CD4-positive, alpha-beta memory T cell (primary cell): ENCODE measurements at regions not wholly inside any gene's neighbourhood (a gene's known extent, or its start where the extent isn't known, plus 50 kb on each side); places are given as distances from the start of the nearest gene placed in this dataset.
A peak's percentile ranks its signal among the peaks of the same experiment; 100 is the strongest.
"Not testable (repeated sequence)": the region's sequence is repeated elsewhere in the genome, so short reads cannot be mapped to it uniquely, and the experiment has no call there.

Experiments used
- CTCF ChIA-PET: fragments of 350-600 bp; sonication (Branson Sonifier 250); formaldehyde crosslinking; loops from one replicate; lab custom pipeline; 2021; ENCODE audit warnings: inconsistent platforms; ENCODE audit not compliant: partially characterized antibody; lab: Charles Lee
- POLR2A ChIA-PET: fragments of 350-600 bp; sonication (Branson Sonifier 250); formaldehyde crosslinking; loops from one replicate; lab custom pipeline; 2021; ENCODE audit not compliant: partially characterized antibody; lab: Charles Lee
- DNase-seq, 5 donors: peaks; one replicate each; pipeline versions ENCODE4 v3.0.0 to v3.0.0-alpha.2; 2020 to 2022; ENCODE audit warnings: mixed read lengths in 1 of 5
- H3K27ac ChIP-seq: one replicate; pipeline ENCODE4 v1.7.0; 2013; ENCODE audit warnings: low read depth, low read length
- H3K27me3 ChIP-seq: 2 replicates; pipeline ENCODE4 v1.7.0; 2013; ENCODE audit warnings: mild to moderate bottlenecking, low read length, moderate library complexity; ENCODE audit not compliant: insufficient read depth
- H3K36me3 ChIP-seq: 2 replicates; pipeline ENCODE4 v1.7.0; 2013; ENCODE audit warnings: mild to moderate bottlenecking, low read length, moderate library complexity; ENCODE audit not compliant: insufficient read depth
- H3K4me1 ChIP-seq: 2 replicates; pipeline ENCODE4 v1.7.0; 2013; ENCODE audit warnings: mild to moderate bottlenecking, low read length, moderate library complexity; ENCODE audit not compliant: insufficient read depth
- H3K4me3 ChIP-seq, 2 donors: one replicate each; pipeline ENCODE4 v1.7.0; 2013; ENCODE audit warnings: low read length in 2 of 2, mild to moderate bottlenecking in 1 of 2
- H3K9me3 ChIP-seq, 2 donors: one replicate each; pipeline ENCODE4 v1.7.0; 2013; ENCODE audit warnings: low read length in 2 of 2, control low read depth in 1 of 2; ENCODE audit not compliant: control insufficient read depth in 1 of 2
- H3K27ac Mint-ChIP-seq, 7 donors: one replicate each; pipeline ENCODE4 v1.8.0; 2020 to 2021; ENCODE audit warnings: mixed read lengths in 7 of 7, mild to moderate bottlenecking in 6 of 7, inconsistent platforms in 3 of 7, moderate library complexity in 3 of 7
- H3K27me3 Mint-ChIP-seq, 2 donors: one replicate each; pipeline ENCODE4 v1.8.0; 2020 to 2021; ENCODE audit warnings: mixed read lengths in 2 of 2
- H3K36me3 Mint-ChIP-seq, 2 donors: one replicate each; pipeline ENCODE4 v1.8.0; 2020 to 2021; ENCODE audit warnings: mixed read lengths in 2 of 2, inconsistent platforms in 1 of 2, mild to moderate bottlenecking in 1 of 2
- H3K4me1 Mint-ChIP-seq, 4 donors: one replicate each; pipeline ENCODE4 v1.8.0; 2020 to 2021; ENCODE audit warnings: mixed read lengths in 4 of 4, mild to moderate bottlenecking in 1 of 4
- H3K4me3 Mint-ChIP-seq, 8 donors: one replicate each; pipeline ENCODE4 v1.8.0; 2020 to 2021; ENCODE audit warnings: mixed read lengths in 8 of 8, mild to moderate bottlenecking in 7 of 8, moderate library complexity in 6 of 8, inconsistent platforms in 3 of 8
- H3K9me3 Mint-ChIP-seq, 8 donors: one replicate each; pipeline ENCODE4 v1.8.0; 2020 to 2021; ENCODE audit warnings: mixed read lengths in 8 of 8, mild to moderate bottlenecking in 5 of 8, inconsistent platforms in 3 of 8, moderate library complexity in 1 of 8
- intact Hi-C: fragments of 100-400 bp; cut with micrococcal nuclease; formaldehyde crosslinking; loops from one replicate; pipeline ENCODE4 v1.15.1; 2023

- H3K27ac ChIP-seq = no peak overlapping the region
- Mint-ChIP-seq H3K27me3 (no peaks in the 10 kb centered on the region), H3K4me1 (no peaks in the 10 kb centered on the region), H3K36me3 (no peaks in the 10 kb centered on the region), H3K27ac (no peak overlapping the region), H3K9me3 (peaks cover 2 to 31% (median 16%) of the 10 kb centered on the region in 8 donors), H3K4me3 (no peak overlapping the region)
- H3K36me3 ChIP-seq = no peaks in the 10 kb centered on the region
- H3K4me3 ChIP-seq = no peak overlapping the region
- POLR2A ChIA-PET = no interaction called here
- H3K4me1 ChIP-seq = no peaks in the 10 kb centered on the region
- no peak for DNase-seq
- H3K27me3 ChIP-seq = no peaks in the 10 kb centered on the region
- intact Hi-C loops = no loop called here
- CTCF ChIA-PET = no interaction called here
- no peaks in the 10 kb centered on the region for H3K9me3 ChIP-seq
Observed at GRCh38 chr1:105436589-105437259, 1619.8 kb upstream of the PRMT6 start.

- Mint-ChIP-seq H3K36me3 (no peaks in the 10 kb centered on the region), H3K4me3 (no peak overlapping the region), H3K27me3 (no peaks in the 10 kb centered on the region), H3K9me3 (peaks cover 2 to 31% (median 17%) of the 10 kb centered on the region in 8 donors), H3K27ac (no peak overlapping the region), H3K4me1 (no peaks in the 10 kb centered on the region)
- H3K36me3 ChIP-seq = no peaks in the 10 kb centered on the region
- no peaks in the 10 kb centered on the region for H3K27me3 ChIP-seq
- intact Hi-C loops = no loop called here
- no peak for DNase-seq
- H3K4me3 ChIP-seq = no peak overlapping the region
- POLR2A ChIA-PET = no interaction called here
- H3K9me3 ChIP-seq = no peaks in the 10 kb centered on the region
- CTCF ChIA-PET = no interaction called here
- no peak overlapping the region for H3K27ac ChIP-seq
- no peaks in the 10 kb centered on the region for H3K4me1 ChIP-seq
Observed at GRCh38 chr1:105437847-105438246, 1618.6 kb upstream of the PRMT6 start.

- H3K4me1 Mint-ChIP-seq = no peaks in the 10 kb centered on the region
- H3K27me3 ChIP-seq = no peaks in the 10 kb centered on the region
- POLR2A ChIA-PET = no interaction called here
- no peak for DNase-seq
- H3K36me3 Mint-ChIP-seq = no peaks in the 10 kb centered on the region
- H3K27ac Mint-ChIP-seq = no peak overlapping the region
- H3K36me3 ChIP-seq = no peaks in the 10 kb centered on the region
- no peak overlapping the region for H3K4me3 Mint-ChIP-seq
- no peak overlapping the region for H3K27ac ChIP-seq
- no peaks in the 10 kb centered on the region for H3K27me3 Mint-ChIP-seq
- H3K9me3 Mint-ChIP-seq = peaks cover 7 to 30% (median 18%) of the 10 kb centered on the region in 8 donors
- intact Hi-C loops = no loop called here
- H3K4me1 ChIP-seq = no peaks in the 10 kb centered on the region
- CTCF ChIA-PET = no interaction called here
- no peak overlapping the region for H3K4me3 ChIP-seq
- H3K9me3 ChIP-seq = no peaks in the 10 kb centered on the region
Observed at GRCh38 chr1:105442901-105443300, 1613.6 kb upstream of the PRMT6 start.

- H3K27ac ChIP-seq = no peak overlapping the region
- intact Hi-C loops = no loop called here
- CTCF ChIA-PET = no interaction called here
- POLR2A ChIA-PET = no interaction called here
- Mint-ChIP-seq H3K36me3 (no peaks in the 10 kb centered on the region), H3K4me1 (no peaks in the 10 kb centered on the region), H3K9me3 (peaks cover 3 to 17% (median 8%) of the 10 kb centered on the region in 8 donors), H3K27ac (peak overlapping the region in 1 of 7 donors; percentile 11), H3K27me3 (no peaks in the 10 kb centered on the region), H3K4me3 (no peak overlapping the region)
- no peaks in the 10 kb centered on the region for H3K27me3 ChIP-seq
- no peak for DNase-seq
- no peaks in the 10 kb centered on the region for H3K9me3 ChIP-seq
- no peaks in the 10 kb centered on the region for H3K36me3 ChIP-seq
- H3K4me1 ChIP-seq = no peaks in the 10 kb centered on the region
- no peak overlapping the region for H3K4me3 ChIP-seq
Observed at GRCh38 chr1:105459759-105460158, 1596.7 kb upstream of the PRMT6 start.

GRCh38 chr1:105462308-105462707 lies 1594.2 kb upstream of the PRMT6 start:
- Mint-ChIP-seq H3K4me3 (no peak overlapping the region), H3K27ac (no peak overlapping the region), H3K4me1 (no peaks in the 10 kb centered on the region), H3K36me3 (no peaks in the 10 kb centered on the region), H3K9me3 (peaks cover 5 to 19% (median 10%) of the 10 kb centered on the region in 8 donors), H3K27me3 (no peaks in the 10 kb centered on the region)
- no peak for DNase-seq
- Histone ChIP-seq H3K4me3 (no peak overlapping the region), H3K4me1 (no peaks in the 10 kb centered on the region), H3K27ac (no peak overlapping the region), H3K36me3 (no peaks in the 10 kb centered on the region), H3K9me3 (no peaks in the 10 kb centered on the region), H3K27me3 (no peaks in the 10 kb centered on the region)
- POLR2A ChIA-PET = no interaction called here
- CTCF ChIA-PET = no interaction called here
- intact Hi-C loops = no loop called here

GRCh38 chr1:105467549-105467948 lies 1588.9 kb upstream of the PRMT6 start:
- no peaks in the 10 kb centered on the region for H3K27me3 Mint-ChIP-seq
- H3K36me3 Mint-ChIP-seq = no peaks in the 10 kb centered on the region
- H3K36me3 ChIP-seq = no peaks in the 10 kb centered on the region
- H3K4me1 Mint-ChIP-seq = no peaks in the 10 kb centered on the region
- no peak overlapping the region for H3K4me3 Mint-ChIP-seq
- no peaks in the 10 kb centered on the region for H3K4me1 ChIP-seq
- H3K27ac Mint-ChIP-seq = no peak overlapping the region
- ChIA-PET POLR2A (no interaction called here), CTCF (no interaction called here)
- no peaks in the 10 kb centered on the region for H3K9me3 ChIP-seq
- no peaks in the 10 kb centered on the region for H3K27me3 ChIP-seq
- no peak for DNase-seq
- peaks cover 4 to 17% (median 11%) of the 10 kb centered on the region in 8 donors for H3K9me3 Mint-ChIP-seq
- no peak overlapping the region for H3K4me3 ChIP-seq
- intact Hi-C loops = no loop called here
- no peak overlapping the region for H3K27ac ChIP-seq

- CTCF ChIA-PET, POLR2A ChIA-PET, H3K27me3 Mint-ChIP-seq, H3K27me3 ChIP-seq, H3K4me3 Mint-ChIP-seq, H3K9me3 ChIP-seq, H3K36me3 ChIP-seq, H3K27ac Mint-ChIP-seq, DNase-seq, H3K4me1 ChIP-seq, H3K4me3 ChIP-seq, H3K4me1 Mint-ChIP-seq, intact Hi-C loops, H3K36me3 Mint-ChIP-seq, H3K27ac ChIP-seq: not testable (repeated sequence)
- peaks cover 2 to 19% (median 8%) of the 10 kb centered on the region in 8 donors for H3K9me3 Mint-ChIP-seq
Observed at GRCh38 chr1:105470541-105470940, 1585.9 kb upstream of the PRMT6 start.
